ENCODE measurements at regions not wholly inside any gene's neighbourhood (a gene's known extent, or its start where the extent isn't known, plus 50 kb on each side); places are given as distances from the start of the nearest gene placed in this dataset.

GRCh38 chr5:60374409-60374808, 325.6 kb downstream of the DEPDC1B start:
- H3K36me3 ChIP-seq (ENCODE audit: control insufficient read depth in 4 of 4, insufficient read depth in 3 of 4, low read depth in 1 of 4, low read length in 3 of 4) = no peaks in the 10 kb centered on the region
- DNase-seq (ENCODE audit: low spot score) = no peak
- no peak overlapping the region for H3K4me3 ChIP-seq (ENCODE audit: low read depth in 1 of 3, low read length in 3 of 3)
- no peak for TF ChIP-seq SP1 (IDR thresholded peaks at IDR 0.05)
- TF ChIP-seq RXRA (IDR thresholded peaks at IDR 0.05) = no peak
- no peak for TF ChIP-seq HNF4G (IDR thresholded peaks at IDR 0.05)
- TF ChIP-seq FOXA2 (IDR thresholded peaks at IDR 0.05) = no peak
- H3K27me3 ChIP-seq (ENCODE audit: control insufficient read depth in 4 of 4, insufficient read depth in 4 of 4, low read length in 3 of 4) = no peaks in the 10 kb centered on the region
- H3K9me3 ChIP-seq (ENCODE audit: control insufficient read depth in 4 of 4, low read length in 3 of 4) = no peaks in the 10 kb centered on the region
- H3K4me1 ChIP-seq (ENCODE audit: control insufficient read depth in 4 of 4, insufficient read depth in 4 of 4, low read length in 3 of 4) = no peaks in the 10 kb centered on the region
- H3K27ac ChIP-seq (ENCODE audit: low read depth in 1 of 2, low read length in 2 of 2) = no peak overlapping the region
- 78% methylated on average over 5 of the region's 5 CpGs for WGBS
- no peak overlapping the region for H3K9ac ChIP-seq (ENCODE audit: low read depth in 1 of 2, low read length in 2 of 2)

GRCh38 chr5:60372786-60373185, 327.2 kb downstream of the DEPDC1B start:
- no peak for TF ChIP-seq REST (IDR thresholded peaks at IDR 0.05)
- TF ChIP-seq, protein P1, sequence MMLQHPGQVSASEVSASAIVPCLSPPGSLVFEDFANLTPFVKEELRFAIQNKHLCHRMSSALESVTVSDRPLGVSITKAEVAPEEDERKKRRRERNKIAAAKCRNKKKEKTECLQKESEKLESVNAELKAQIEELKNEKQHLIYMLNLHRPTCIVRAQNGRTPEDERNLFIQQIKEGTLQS (IDR thresholded peaks at IDR 0.05) = no peak
- no peak for TF ChIP-seq GABPA (IDR thresholded peaks at IDR 0.05 in 1 of 2, conservative IDR thresholded peaks at IDR 0.05 in 1 of 2)
- TF ChIP-seq HNF4G (IDR thresholded peaks at IDR 0.05) = no peak
- TF ChIP-seq YY1 (IDR thresholded peaks at IDR 0.05) = no peak
- no peak for TF ChIP-seq NR2F2 (IDR thresholded peaks at IDR 0.05)
- TF ChIP-seq SP1 (IDR thresholded peaks at IDR 0.05) = no peak
- TF ChIP-seq CTCF (IDR thresholded peaks at IDR 0.05; ENCODE audit: low read depth, low read length, missing input control) = no peak
- TF ChIP-seq FOXA2 (IDR thresholded peaks at IDR 0.05) = no peak
- no peak for TF ChIP-seq RXRA (IDR thresholded peaks at IDR 0.05)
- no peak for TF ChIP-seq TAF1 (conservative IDR thresholded peaks at IDR 0.05)
- no peaks in the 10 kb centered on the region for H3K4me1 ChIP-seq (ENCODE audit: control insufficient read depth in 4 of 4, insufficient read depth in 4 of 4, low read length in 3 of 4)
- no peaks in the 10 kb centered on the region for H3K27me3 ChIP-seq (ENCODE audit: control insufficient read depth in 4 of 4, insufficient read depth in 4 of 4, low read length in 3 of 4)
- no peak overlapping the region for H3K4me3 ChIP-seq (ENCODE audit: low read depth in 1 of 3, low read length in 3 of 3)
- DNase-seq (ENCODE audit: low spot score) = no peak
- WGBS = 42% methylated on average over 7 of the region's 7 CpGs
- no peak overlapping the region for H3K27ac ChIP-seq (ENCODE audit: low read depth in 1 of 2, low read length in 2 of 2)
- H3K9me3 ChIP-seq (ENCODE audit: control insufficient read depth in 4 of 4, low read length in 3 of 4) = no peaks in the 10 kb centered on the region
- H3K36me3 ChIP-seq (ENCODE audit: control insufficient read depth in 4 of 4, insufficient read depth in 3 of 4, low read depth in 1 of 4, low read length in 3 of 4) = no peaks in the 10 kb centered on the region
- no peak overlapping the region for H3K9ac ChIP-seq (ENCODE audit: low read depth in 1 of 2, low read length in 2 of 2)

DNA sequence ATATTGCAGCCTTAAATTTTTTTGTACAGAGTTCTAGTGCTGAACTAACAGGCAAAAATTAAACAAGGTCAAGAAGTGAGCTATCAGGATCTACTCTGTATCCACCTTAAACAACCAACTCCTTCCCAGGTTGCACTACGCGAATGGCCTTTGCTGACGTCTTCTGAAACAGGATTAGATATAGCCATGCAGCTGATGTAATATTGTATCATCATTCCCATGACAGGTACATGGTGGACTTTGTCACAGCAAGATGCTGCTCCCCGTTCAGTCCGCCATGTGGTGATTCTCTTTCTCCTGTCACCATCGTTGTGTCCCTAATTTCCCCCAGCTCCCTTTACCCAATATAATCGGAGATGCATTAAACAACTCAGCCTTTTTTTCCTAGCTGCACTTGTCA, 328.9 kb downstream of the DEPDC1B start:
- Histone ChIP-seq H3K4me3 (ENCODE audit: low read depth in 1 of 3, low read length in 3 of 3) (no peak overlapping the region), H3K36me3 (ENCODE audit: control insufficient read depth in 4 of 4, insufficient read depth in 3 of 4, low read depth in 1 of 4, low read length in 3 of 4) (no peaks in the 10 kb centered on the region), H3K9ac (ENCODE audit: low read depth in 1 of 2, low read length in 2 of 2) (no peak overlapping the region), H3K4me1 (ENCODE audit: control insufficient read depth in 4 of 4, insufficient read depth in 4 of 4, low read length in 3 of 4) (no peaks in the 10 kb centered on the region), H3K27ac (ENCODE audit: low read depth in 1 of 2, low read length in 2 of 2) (no peak overlapping the region), H3K9me3 (ENCODE audit: control insufficient read depth in 4 of 4, low read length in 3 of 4) (no peaks in the 10 kb centered on the region), H3K27me3 (ENCODE audit: control insufficient read depth in 4 of 4, insufficient read depth in 4 of 4, low read length in 3 of 4) (no peaks in the 10 kb centered on the region)
- WGBS = 87% methylated on average over 7 of the region's 7 CpGs
- no peak for TF ChIP-seq JUND (IDR thresholded peaks at IDR 0.05)
- TF ChIP-seq RXRA (IDR thresholded peaks at IDR 0.05) = no peak
- no peak for TF ChIP-seq FOXA1 (IDR thresholded peaks at IDR 0.05)
- TF ChIP-seq TAF1 (conservative IDR thresholded peaks at IDR 0.05) = no peak
- no peak for DNase-seq (ENCODE audit: low spot score)

Measured in liver (tissue), 8 donors.